ENCODE measurements at regions not wholly inside any gene's neighbourhood (a gene's known extent, or its start where the extent isn't known, plus 50 kb on each side); places are given as distances from the start of the nearest gene placed in this dataset.

DNA sequence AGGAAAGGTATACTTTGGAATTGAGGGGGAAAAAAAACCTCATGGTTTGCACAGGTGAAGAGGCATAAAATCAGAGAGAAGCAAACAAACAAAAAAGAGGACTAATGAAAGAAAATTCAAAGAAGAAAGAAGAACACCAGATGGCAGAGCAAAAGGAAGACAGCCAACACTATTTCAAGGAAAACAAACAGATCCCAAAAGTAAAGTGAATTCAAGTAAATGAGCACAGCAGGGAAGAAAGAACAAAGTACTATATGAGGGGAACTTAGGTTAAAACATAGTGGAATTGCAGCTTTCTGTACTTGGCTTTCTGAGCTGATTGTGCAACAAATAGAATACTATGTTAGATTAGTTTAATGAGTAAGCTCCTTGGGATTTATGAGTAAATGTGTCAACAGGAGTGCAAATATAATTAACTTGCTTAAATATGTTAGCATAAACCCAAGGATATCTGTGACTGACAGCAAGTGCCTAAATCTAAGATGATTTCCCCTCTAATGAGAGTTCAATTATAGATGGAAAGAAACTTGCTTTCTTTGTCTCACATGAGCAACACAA lies 404.6 kb upstream of the CNTN5 start:
- TF ChIP-seq, protein P1, sequence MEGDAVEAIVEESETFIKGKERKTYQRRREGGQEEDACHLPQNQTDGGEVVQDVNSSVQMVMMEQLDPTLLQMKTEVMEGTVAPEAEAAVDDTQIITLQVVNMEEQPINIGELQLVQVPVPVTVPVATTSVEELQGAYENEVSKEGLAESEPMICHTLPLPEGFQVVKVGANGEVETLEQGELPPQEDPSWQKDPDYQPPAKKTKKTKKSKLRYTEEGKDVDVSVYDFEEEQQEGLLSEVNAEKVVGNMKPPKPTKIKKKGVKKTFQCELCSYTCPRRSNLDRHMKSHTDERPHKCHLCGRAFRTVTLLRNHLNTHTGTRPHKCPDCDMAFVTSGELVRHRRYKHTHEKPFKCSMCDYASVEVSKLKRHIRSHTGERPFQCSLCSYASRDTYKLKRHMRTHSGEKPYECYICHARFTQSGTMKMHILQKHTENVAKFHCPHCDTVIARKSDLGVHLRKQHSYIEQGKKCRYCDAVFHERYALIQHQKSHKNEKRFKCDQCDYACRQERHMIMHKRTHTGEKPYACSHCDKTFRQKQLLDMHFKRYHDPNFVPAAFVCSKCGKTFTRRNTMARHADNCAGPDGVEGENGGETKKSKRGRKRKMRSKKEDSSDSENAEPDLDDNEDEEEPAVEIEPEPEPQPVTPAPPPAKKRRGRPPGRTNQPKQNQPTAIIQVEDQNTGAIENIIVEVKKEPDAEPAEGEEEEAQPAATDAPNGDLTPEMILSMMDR (IDR thresholded peaks at IDR 0.05) = no peak
- TF ChIP-seq EZH2 (IDR thresholded peaks at IDR 0.05; ENCODE audit: borderline replicate concordance, insufficient read depth, low read depth, low read length, poor library complexity, severe bottlenecking) = no peak
